HG02938 (cell line): ENCODE measurements at regions not wholly inside any gene's neighbourhood (a gene's known extent, or its start where the extent isn't known, plus 50 kb on each side); places are given as distances from the start of the nearest gene placed in this dataset.
"Not testable (repeated sequence)": the region's sequence is repeated elsewhere in the genome, so short reads cannot be mapped to it uniquely, and the experiment has no call there.

Source experiments
- ATAC-seq: cut with Tn5 transposase; IDR thresholded peaks from one replicate; pipeline ENCODE4 v1.9.1; 2021; ENCODE audit warnings: mild to moderate bottlenecking, moderate library complexity; ENCODE audit not compliant: unreplicated experiment

- no peak for ATAC-seq
Observed at GRCh38 chr4:23972187-23972586, 82.3 kb upstream of the PPARGC1A start.

DNA sequence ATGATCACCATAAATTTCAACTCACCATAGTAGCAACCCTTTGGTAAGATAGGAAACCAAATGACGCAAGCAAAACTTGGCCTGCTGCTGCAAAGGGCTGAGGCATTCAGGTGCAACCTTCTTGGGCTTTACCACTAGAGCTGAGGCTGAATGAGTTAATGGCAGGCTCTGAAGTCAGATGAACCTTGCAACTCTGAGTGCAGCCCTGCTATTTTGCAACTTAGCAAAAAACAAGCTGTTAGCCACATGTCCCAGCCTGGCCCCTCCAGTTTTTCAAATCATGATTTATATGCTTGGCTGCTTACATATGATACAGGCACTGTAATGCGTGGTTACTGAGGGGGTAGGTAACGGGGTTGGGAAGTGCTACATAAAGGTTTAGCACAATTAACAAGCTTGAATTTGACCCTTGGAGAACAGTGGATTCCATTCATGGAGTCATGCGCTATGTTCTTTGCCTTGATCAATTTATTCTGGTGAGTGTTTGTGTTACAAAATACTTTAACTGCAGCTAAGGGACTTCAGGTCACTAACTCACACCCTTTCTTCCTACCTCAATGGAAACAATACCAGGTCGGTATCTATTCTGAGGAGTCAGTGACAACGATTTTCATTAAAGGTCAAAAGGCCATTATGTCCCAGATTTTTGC lies 80.5 kb upstream of the PPARGC1A start:
- no peak for ATAC-seq

DNA sequence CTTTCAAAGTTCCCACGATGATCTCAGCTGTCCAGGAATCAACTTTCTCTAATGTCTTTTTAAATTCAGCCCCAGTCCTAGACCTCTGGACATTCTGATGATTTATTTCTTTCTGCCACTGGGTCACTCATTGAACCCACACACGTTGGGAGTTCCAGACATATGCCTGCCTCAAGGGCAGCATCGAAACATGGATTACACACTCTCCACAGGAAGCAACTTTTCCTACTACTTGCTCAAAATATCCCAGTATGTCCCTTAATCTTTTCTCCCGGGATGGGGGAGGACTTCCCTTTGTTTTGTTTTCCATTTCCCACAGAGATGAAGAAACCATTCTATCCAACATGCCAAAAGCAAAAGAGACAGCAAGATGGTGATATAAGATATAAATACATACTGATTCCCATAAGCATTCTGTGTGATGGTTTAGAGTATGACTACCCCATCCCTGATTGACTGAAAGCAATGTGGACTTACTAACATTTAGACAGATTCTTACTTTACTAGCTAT lies 79.8 kb upstream of the PPARGC1A start:
- no peak for ATAC-seq

GRCh38 chr4:23967281-23967680 lies 77.4 kb upstream of the PPARGC1A start:
- no peak for ATAC-seq

- no peak for ATAC-seq
Observed at GRCh38 chr4:23966725-23967124, 76.9 kb upstream of the PPARGC1A start.

DNA sequence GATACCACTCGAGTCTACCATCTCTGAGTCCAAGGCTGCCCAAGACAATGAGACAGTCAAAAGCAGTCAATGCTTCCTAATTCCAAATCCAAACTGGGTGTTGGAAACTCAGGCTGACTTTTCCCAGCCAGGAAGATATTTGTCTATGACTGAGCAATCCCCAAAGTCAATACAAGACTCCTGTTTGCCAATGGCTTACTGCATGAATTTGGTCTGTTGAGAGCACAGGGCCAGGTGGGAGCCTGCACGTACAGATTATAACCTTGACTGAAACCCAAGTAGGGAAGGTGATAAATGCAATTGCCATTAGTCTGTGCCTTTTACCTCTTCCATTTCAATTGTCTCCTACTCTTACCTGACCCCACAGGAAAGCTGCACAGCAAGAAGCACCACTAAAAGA lies 72.6 kb upstream of the PPARGC1A start:
- ATAC-seq = no peak

- not testable (repeated sequence) for ATAC-seq
Observed at GRCh38 chr4:23961395-23961794, 71.5 kb upstream of the PPARGC1A start.

GRCh38 chr4:23959396-23960148 lies 69.7 kb upstream of the PPARGC1A start:
- ATAC-seq = no peak

- no peak for ATAC-seq
Observed at GRCh38 chr4:23958749-23959148, 68.9 kb upstream of the PPARGC1A start.

GRCh38 chr4:23957465-23957864 lies 67.6 kb upstream of the PPARGC1A start:
- ATAC-seq = no peak

GRCh38 chr4:23956601-23957364 lies 66.9 kb upstream of the PPARGC1A start:
- ATAC-seq = no peak

DNA sequence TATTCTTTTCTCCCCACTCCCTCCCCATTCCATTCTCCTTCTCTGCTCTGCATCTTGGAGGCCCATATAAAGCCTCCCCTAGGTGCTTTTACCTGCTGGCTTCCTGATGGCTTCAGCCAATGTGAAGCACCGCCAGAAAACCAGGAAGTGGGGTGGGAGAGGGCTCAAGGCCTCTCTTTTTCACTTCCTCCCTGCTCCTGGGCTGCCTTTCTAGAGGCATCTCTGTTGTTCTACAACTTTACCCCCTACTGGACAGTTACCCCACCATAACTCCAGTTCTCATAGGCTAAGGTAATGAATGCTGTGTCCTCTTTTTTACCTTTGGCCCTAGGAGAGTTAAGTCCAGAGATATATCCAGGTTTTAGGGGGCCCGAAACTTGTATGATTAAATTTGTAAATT lies 62.4 kb upstream of the PPARGC1A start:
- no peak for ATAC-seq

- no peak for ATAC-seq
Observed at GRCh38 chr4:23947826-23948225, 58.0 kb upstream of the PPARGC1A start.

- ATAC-seq = no peak
Observed at GRCh38 chr4:23946299-23946698, 56.5 kb upstream of the PPARGC1A start.

GRCh38 chr4:23945451-23946017 lies 55.7 kb upstream of the PPARGC1A start:
- ATAC-seq = no peak

DNA sequence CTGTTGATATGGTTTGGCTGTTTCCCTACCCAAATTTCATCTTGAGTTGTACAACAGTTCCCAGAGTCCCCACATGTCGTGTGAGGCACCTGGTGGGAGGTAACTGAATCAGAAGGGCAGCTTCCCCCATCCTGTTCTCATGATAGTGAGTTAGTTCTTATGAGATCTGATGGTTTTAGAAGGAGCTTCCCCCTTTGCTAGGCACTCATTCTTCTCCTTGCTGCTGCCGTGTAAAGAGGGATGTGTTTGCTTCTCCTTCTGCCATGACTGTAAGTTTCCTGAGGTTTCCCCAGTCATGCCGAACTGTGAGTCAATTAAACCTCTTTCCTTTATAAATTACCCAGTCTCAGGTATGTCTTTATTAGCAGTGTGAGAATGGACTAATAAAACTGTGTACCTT lies 54.7 kb upstream of the PPARGC1A start:
- not testable (repeated sequence) for ATAC-seq

DNA sequence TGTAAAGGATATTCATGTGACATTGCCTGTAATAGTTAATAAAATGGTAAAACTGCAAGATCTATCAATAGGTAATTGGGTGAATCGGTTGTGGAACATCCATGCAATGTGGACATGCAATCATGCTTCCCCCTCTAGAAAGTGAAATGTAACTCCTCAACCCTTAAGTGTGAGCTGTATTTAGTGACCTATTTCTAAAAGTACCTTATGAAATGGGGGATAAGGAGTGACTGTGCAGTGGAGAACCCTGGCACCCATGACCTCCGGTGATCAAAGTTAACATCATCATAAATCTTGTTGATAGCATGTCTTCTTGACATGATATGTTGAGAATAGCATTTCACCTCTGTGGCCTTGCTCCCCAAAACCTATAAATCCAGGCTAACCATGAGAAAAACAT lies 53.6 kb upstream of the PPARGC1A start:
- no peak for ATAC-seq

DNA sequence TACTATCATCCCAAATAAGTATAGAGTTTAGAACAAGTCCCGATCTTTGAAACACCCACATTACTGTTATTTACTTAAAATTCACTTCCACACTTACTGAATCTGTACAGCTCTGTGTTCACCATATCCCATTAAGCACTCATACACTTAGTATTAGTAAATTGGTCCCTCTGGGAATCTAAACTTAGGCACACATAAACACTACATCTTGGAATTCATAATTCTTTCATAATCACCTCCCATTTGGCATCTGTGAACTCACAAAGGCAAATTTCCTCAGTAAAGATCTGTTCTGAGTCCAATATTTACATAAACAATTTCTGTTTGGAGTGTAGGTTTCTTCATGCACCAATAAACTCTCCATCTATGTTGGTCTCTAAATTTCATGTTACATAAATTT lies 52.6 kb upstream of the PPARGC1A start:
- ATAC-seq = no peak
